ENCODE measurements at regions not wholly inside any gene's neighbourhood (a gene's known extent, or its start where the extent isn't known, plus 50 kb on each side); places are given as distances from the start of the nearest gene placed in this dataset.

GRCh38 chr20:24042646-24043045 is 54.1 kb upstream of the GGTLC1 start (continued):
- no peak for TF ChIP-seq ZNF644 (tag; IDR thresholded peaks at IDR 0.05; ENCODE audit: low read depth)
- no peak for TF ChIP-seq HINFP (tag; conservative IDR thresholded peaks at IDR 0.05; ENCODE audit: low read depth)
- TF ChIP-seq CUX1 (CRISPR knock-in tag; IDR thresholded peaks at IDR 0.05), result no peak
- no peak for TF ChIP-seq DNMT1 (IDR thresholded peaks at IDR 0.05)
- no peak for TF ChIP-seq NFYB (IDR thresholded peaks at IDR 0.05; ENCODE audit: extremely low read depth, insufficient read length)
- TF ChIP-seq CREB3 (tag; conservative IDR thresholded peaks at IDR 0.05; ENCODE audit: low read depth), result no peak
- TF ChIP-seq ADNP (tag; IDR thresholded peaks at IDR 0.05), result no peak
- TF ChIP-seq L3MBTL2 (IDR thresholded peaks at IDR 0.05), result no peak

Measured in K562 (cell line).